ENCODE measurements at regions not wholly inside any gene's neighbourhood (a gene's known extent, or its start where the extent isn't known, plus 50 kb on each side); places are given as distances from the start of the nearest gene placed in this dataset.

GRCh38 chr3:174498638-174499037 lies 360.5 kb upstream of the NAALADL2 start:
- H3K4me1 ChIP-seq: no peaks in the 10 kb centered on the region
- no peak for ATAC-seq
- intact Hi-C loops (cut with DNase I): no loop called here
- no peaks in the 10 kb centered on the region for H3K36me3 ChIP-seq
- no peaks in the 10 kb centered on the region for H3K27me3 ChIP-seq
- no peak for TF ChIP-seq CTCF (IDR thresholded peaks at IDR 0.05)
- no peaks in the 10 kb centered on the region for H3K9me3 ChIP-seq
- H3K4me3 ChIP-seq: no peak overlapping the region
- no peak for DNase-seq
- H3K27ac ChIP-seq: no peak overlapping the region

GRCh38 chr3:174505266-174505665 lies 353.9 kb upstream of the NAALADL2 start:
- DNase-seq (no peak), ATAC-seq (no peak)
- intact Hi-C loops (cut with DNase I): no loop called here
- no peaks in the 10 kb centered on the region for H3K9me3 ChIP-seq
- no peaks in the 10 kb centered on the region for H3K36me3 ChIP-seq
- H3K4me1 ChIP-seq: no peaks in the 10 kb centered on the region
- no peak overlapping the region for H3K27ac ChIP-seq
- H3K4me3 ChIP-seq: no peak overlapping the region
- no peaks in the 10 kb centered on the region for H3K27me3 ChIP-seq
- TF ChIP-seq CTCF (IDR thresholded peaks at IDR 0.05): no peak

- intact Hi-C loops (cut with DNase I): no loop called here
- H3K4me1 ChIP-seq: no peaks in the 10 kb centered on the region
- TF ChIP-seq CTCF (IDR thresholded peaks at IDR 0.05): no peak
- no peak for ATAC-seq
- H3K36me3 ChIP-seq: no peaks in the 10 kb centered on the region
- H3K27ac ChIP-seq: no peak overlapping the region
- no peak overlapping the region for H3K4me3 ChIP-seq
- no peaks in the 10 kb centered on the region for H3K9me3 ChIP-seq
- no peak for DNase-seq
- H3K27me3 ChIP-seq: no peaks in the 10 kb centered on the region
These were observed 334.9 kb upstream of the NAALADL2 start for GRCh38 chr3:174524203-174524602.

GRCh38 chr3:174529298-174529697 lies 329.8 kb upstream of the NAALADL2 start:
- intact Hi-C loops (cut with DNase I): no loop called here
- ATAC-seq (no peak), DNase-seq (no peak)
- no peak overlapping the region for H3K27ac ChIP-seq
- no peak overlapping the region for H3K4me3 ChIP-seq
- no peaks in the 10 kb centered on the region for H3K9me3 ChIP-seq
- H3K27me3 ChIP-seq: no peaks in the 10 kb centered on the region
- no peaks in the 10 kb centered on the region for H3K4me1 ChIP-seq
- no peaks in the 10 kb centered on the region for H3K36me3 ChIP-seq
- TF ChIP-seq CTCF (IDR thresholded peaks at IDR 0.05): no peak

- no peaks in the 10 kb centered on the region for H3K9me3 ChIP-seq
- H3K36me3 ChIP-seq: no peaks in the 10 kb centered on the region
- TF ChIP-seq CTCF (IDR thresholded peaks at IDR 0.05): no peak
- no peaks in the 10 kb centered on the region for H3K4me1 ChIP-seq
- no peak overlapping the region for H3K4me3 ChIP-seq
- no peak for DNase-seq
- H3K27ac ChIP-seq: no peak overlapping the region
- intact Hi-C loops (cut with DNase I): no loop called here
- no peak for ATAC-seq
- no peaks in the 10 kb centered on the region for H3K27me3 ChIP-seq
These were observed 327.7 kb upstream of the NAALADL2 start for GRCh38 chr3:174531262-174531982.

All from left lung (tissue), 4 donors.